H7 (cell line): ENCODE measurements at regions not wholly inside any gene's neighbourhood (a gene's known extent, or its start where the extent isn't known, plus 50 kb on each side); places are given as distances from the start of the nearest gene placed in this dataset.

Experiments
- DNase-seq: peaks from one replicate; pipeline ENCODE4 v3.0.0; 2012
- H3K27me3 ChIP-seq: 2 replicates; pipeline ENCODE4 v1.6.0; 2011; ENCODE audit warnings: mild to moderate bottlenecking, low read length; ENCODE audit not compliant: control insufficient read depth, insufficient read depth
- H3K36me3 ChIP-seq: replicated peaks from 2 replicates; pipeline ENCODE4 v1.5.1; 2011; ENCODE audit warnings: low read length; ENCODE audit not compliant: control insufficient read depth, insufficient read depth
- H3K4me3 ChIP-seq: 2 replicates; pipeline ENCODE4 v1.5.1; 2011; ENCODE audit warnings: low read depth, mild to moderate bottlenecking, control low read depth, low read length, moderate library complexity; ENCODE audit not compliant: insufficient read depth

- Histone ChIP-seq H3K36me3 (no peaks in the 10 kb centered on the region), H3K4me3 (no peak overlapping the region), H3K27me3 (no peaks in the 10 kb centered on the region)
- DNase-seq: no peak
These were observed 230.0 kb upstream of the PARD3B start for GRCh38 chr2:204315236-204315662.

- Histone ChIP-seq H3K36me3 (no peaks in the 10 kb centered on the region), H3K27me3 (no peaks in the 10 kb centered on the region), H3K4me3 (no peak overlapping the region)
- DNase-seq: no peak
These were observed 227.6 kb upstream of the PARD3B start for GRCh38 chr2:204317640-204318039.

- no peak overlapping the region for H3K4me3 ChIP-seq
- H3K36me3 ChIP-seq: no peaks in the 10 kb centered on the region
- no peaks in the 10 kb centered on the region for H3K27me3 ChIP-seq
- no peak for DNase-seq
These were observed 224.1 kb upstream of the PARD3B start for GRCh38 chr2:204321027-204321800.

- no peak overlapping the region for H3K4me3 ChIP-seq
- H3K36me3 ChIP-seq: no peaks in the 10 kb centered on the region
- DNase-seq: no peak
- no peaks in the 10 kb centered on the region for H3K27me3 ChIP-seq
These were observed 223.1 kb upstream of the PARD3B start for GRCh38 chr2:204321910-204322751.

- peak; percentile 64 for DNase-seq
- Histone ChIP-seq H3K27me3 (no peaks in the 10 kb centered on the region), H3K4me3 (no peak overlapping the region), H3K36me3 (no peaks in the 10 kb centered on the region)
These were observed 219.8 kb upstream of the PARD3B start for GRCh38 chr2:204325468-204325867.

- Histone ChIP-seq H3K36me3 (no peaks in the 10 kb centered on the region), H3K27me3 (no peaks in the 10 kb centered on the region), H3K4me3 (no peak overlapping the region)
- no peak for DNase-seq
These were observed 216.9 kb upstream of the PARD3B start for GRCh38 chr2:204328373-204328772.

- Histone ChIP-seq H3K27me3 (no peaks in the 10 kb centered on the region), H3K4me3 (no peak overlapping the region), H3K36me3 (no peaks in the 10 kb centered on the region)
- no peak for DNase-seq
These were observed 216.3 kb upstream of the PARD3B start for GRCh38 chr2:204329016-204329415.

- no peak for DNase-seq
- no peak overlapping the region for H3K4me3 ChIP-seq
- no peaks in the 10 kb centered on the region for H3K27me3 ChIP-seq
- no peaks in the 10 kb centered on the region for H3K36me3 ChIP-seq
These were observed 215.7 kb upstream of the PARD3B start for GRCh38 chr2:204329532-204329931.

GRCh38 chr2:204331180-204331579 lies 214.1 kb upstream of the PARD3B start:
- Histone ChIP-seq H3K27me3 (no peaks in the 10 kb centered on the region), H3K4me3 (no peak overlapping the region), H3K36me3 (no peaks in the 10 kb centered on the region)
- DNase-seq: no peak

GRCh38 chr2:204331988-204332387 lies 213.3 kb upstream of the PARD3B start:
- DNase-seq: no peak
- no peak overlapping the region for H3K4me3 ChIP-seq
- no peaks in the 10 kb centered on the region for H3K36me3 ChIP-seq
- no peaks in the 10 kb centered on the region for H3K27me3 ChIP-seq

- no peaks in the 10 kb centered on the region for H3K36me3 ChIP-seq
- H3K27me3 ChIP-seq: no peaks in the 10 kb centered on the region
- DNase-seq: no peak
- H3K4me3 ChIP-seq: no peak overlapping the region
These were observed 212.6 kb upstream of the PARD3B start for GRCh38 chr2:204332706-204333105.

GRCh38 chr2:204333861-204334260 lies 211.4 kb upstream of the PARD3B start:
- Histone ChIP-seq H3K4me3 (no peak overlapping the region), H3K36me3 (no peaks in the 10 kb centered on the region), H3K27me3 (no peaks in the 10 kb centered on the region)
- DNase-seq: no peak

GRCh38 chr2:204335451-204336058 lies 209.7 kb upstream of the PARD3B start:
- no peak for DNase-seq
- Histone ChIP-seq H3K36me3 (no peaks in the 10 kb centered on the region), H3K4me3 (no peak overlapping the region), H3K27me3 (no peaks in the 10 kb centered on the region)

- H3K36me3 ChIP-seq: no peaks in the 10 kb centered on the region
- H3K4me3 ChIP-seq: no peak overlapping the region
- no peak for DNase-seq
- no peaks in the 10 kb centered on the region for H3K27me3 ChIP-seq
These were observed 209.0 kb upstream of the PARD3B start for GRCh38 chr2:204336153-204336744.
